HepG2 (cell line): ENCODE measurements at regions not wholly inside any gene's neighbourhood (a gene's known extent, or its start where the extent isn't known, plus 50 kb on each side); places are given as distances from the start of the nearest gene placed in this dataset.

Experiments used
- ARNT2 ChIP-seq: sonication (generic); formaldehyde crosslinking; IDR thresholded peaks from 2 replicates; pipeline ENCODE4 v1.8.0; 2022; ENCODE audit warnings: mild to moderate bottlenecking, low read depth, missing genetic modification reagents, moderate library complexity
- CHD2 ChIP-seq: IDR thresholded peaks from 2 replicates; pipeline ENCODE4 v1.6.1; 2011; ENCODE audit warnings: low read depth, low read length, improper control_type of control experiment
- ELF3 ChIP-seq: IDR thresholded peaks from 2 replicates; pipeline ENCODE4 v1.6.1; 2016; ENCODE audit warnings: missing genetic modification reagents, missing compliant biosample characterization
- FOXO1 ChIP-seq: sonication (generic); formaldehyde crosslinking; IDR thresholded peaks from 2 replicates; pipeline ENCODE4 v1.4.0; 2020; ENCODE audit warnings: missing genetic modification reagents
- HHEX ChIP-seq: IDR thresholded peaks from 2 replicates; pipeline ENCODE4 v1.6.1; 2016; ENCODE audit warnings: control low read depth
- HMG20B ChIP-seq: conservative IDR thresholded peaks from 2 replicates; pipeline ENCODE4 v1.6.1; 2016; ENCODE audit warnings: missing genetic modification reagents, missing compliant biosample characterization
- HOXA5 ChIP-seq: sonication (generic); formaldehyde crosslinking; IDR thresholded peaks from 2 replicates; pipeline ENCODE4 v1.4.0; 2020; ENCODE audit warnings: missing genetic modification reagents
- KLF6 ChIP-seq: IDR thresholded peaks from 2 replicates; pipeline ENCODE4 v1.8.0; 2016; ENCODE audit warnings: missing biosample characterization, missing genetic modification reagents
- MTA1 ChIP-seq: sonication (generic); formaldehyde crosslinking; IDR thresholded peaks from 2 replicates; pipeline ENCODE4 v1.4.0; 2020; ENCODE audit warnings: missing genetic modification reagents, mild to moderate bottlenecking, borderline replicate concordance
- NR3C1 ChIP-seq: sonication (generic); formaldehyde crosslinking; IDR thresholded peaks from 2 replicates; pipeline ENCODE4 v1.4.0; 2020; ENCODE audit warnings: missing genetic modification reagents
- PPARG ChIP-seq: conservative IDR thresholded peaks from 2 replicates; pipeline ENCODE4 v1.6.1; 2016; ENCODE audit warnings: missing biosample characterization, missing genetic modification reagents
- RCOR2 ChIP-seq: IDR thresholded peaks from 2 replicates; pipeline ENCODE4 v1.6.1; 2016; ENCODE audit warnings: missing biosample characterization, missing genetic modification reagents
- RFXAP ChIP-seq: sonication (generic); formaldehyde crosslinking; IDR thresholded peaks from 2 replicates; pipeline ENCODE4 v1.4.0; 2020; ENCODE audit warnings: missing genetic modification reagents, borderline replicate concordance
- SIN3A ChIP-seq: IDR thresholded peaks from 2 replicates; pipeline ENCODE4 v1.6.1; 2011; ENCODE audit warnings: low read depth, mild to moderate bottlenecking, control low read depth, low read length, borderline replicate concordance
- SOX5 ChIP-seq: IDR thresholded peaks from 2 replicates; pipeline ENCODE4 v1.6.1; 2016; ENCODE audit warnings: borderline replicate concordance
- SP5 ChIP-seq: IDR thresholded peaks from 2 replicates; pipeline ENCODE4 v1.6.1; 2016; ENCODE audit warnings: low read depth, borderline replicate concordance
- TCF12 ChIP-seq, 2 experiments: fragments of 450-650 bp in 1 of 2; sonication (generic) in 1 of 2; formaldehyde crosslinking in 1 of 2; IDR thresholded peaks; 2 replicates each; pipeline versions ENCODE4 v1.6.1 to v1.8.0; 2017 to 2022; ENCODE audit warnings: antibody characterized with exemption in 1 of 2, mild to moderate bottlenecking in 1 of 2, missing genetic modification reagents in 1 of 2, moderate library complexity in 1 of 2
- ZFAT ChIP-seq: sonication (generic); formaldehyde crosslinking; conservative IDR thresholded peaks from 2 replicates; pipeline ENCODE4 v1.8.1; 2023; ENCODE audit warnings: missing genetic modification reagents, inconsistent platforms
- ZNF460 ChIP-seq: sonication (generic); formaldehyde crosslinking; IDR thresholded peaks from 2 replicates; pipeline ENCODE4 v1.5.1; 2020; ENCODE audit warnings: missing genetic modification reagents, mild to moderate bottlenecking, borderline replicate concordance
- ZNF530 ChIP-seq: sonication (generic); formaldehyde crosslinking; IDR thresholded peaks from 2 replicates; pipeline ENCODE4 v1.5.0; 2020; ENCODE audit warnings: low read depth, mild to moderate bottlenecking, missing genetic modification reagents
- ZNF614 ChIP-seq: IDR thresholded peaks from 2 replicates; pipeline ENCODE4 v1.6.1; 2018; ENCODE audit warnings: missing biosample characterization, missing genetic modification reagents, inconsistent platforms, borderline replicate concordance
- ZNF660 ChIP-seq: sonication (generic); formaldehyde crosslinking; IDR thresholded peaks from 2 replicates; pipeline ENCODE4 v1.5.1; 2020; ENCODE audit warnings: mild to moderate bottlenecking, low read depth, missing genetic modification reagents, borderline replicate concordance
- ZNF672 ChIP-seq: sonication (generic); formaldehyde crosslinking; IDR thresholded peaks from 2 replicates; pipeline ENCODE4 v1.8.1; 2022; ENCODE audit warnings: missing genetic modification reagents
- ZNF737 ChIP-seq: sonication (generic); formaldehyde crosslinking; IDR thresholded peaks from 2 replicates; pipeline ENCODE4 v1.5.0; 2020; ENCODE audit warnings: missing genetic modification reagents, mild to moderate bottlenecking, borderline replicate concordance
- ZNF782 ChIP-seq: sonication (generic); formaldehyde crosslinking; IDR thresholded peaks from 2 replicates; pipeline ENCODE4 v1.4.0; 2020; ENCODE audit warnings: missing genetic modification reagents, mild to moderate bottlenecking, borderline replicate concordance
- TF ChIP-seq, protein P1 (sequence below), 2 experiments: IDR thresholded peaks; 2 replicates each; pipeline ENCODE4 v1.6.1; 2011 to 2012; ENCODE audit warnings: low read length in 2 of 2, borderline replicate concordance in 1 of 2, low read depth in 1 of 2, mild to moderate bottlenecking in 1 of 2, moderate library complexity in 1 of 2
- TF ChIP-seq, protein P2 (sequence below): sonication (generic); formaldehyde crosslinking; IDR thresholded peaks from 2 replicates; pipeline ENCODE4 v1.5.0; 2020; ENCODE audit warnings: missing genetic modification reagents

DNA sequence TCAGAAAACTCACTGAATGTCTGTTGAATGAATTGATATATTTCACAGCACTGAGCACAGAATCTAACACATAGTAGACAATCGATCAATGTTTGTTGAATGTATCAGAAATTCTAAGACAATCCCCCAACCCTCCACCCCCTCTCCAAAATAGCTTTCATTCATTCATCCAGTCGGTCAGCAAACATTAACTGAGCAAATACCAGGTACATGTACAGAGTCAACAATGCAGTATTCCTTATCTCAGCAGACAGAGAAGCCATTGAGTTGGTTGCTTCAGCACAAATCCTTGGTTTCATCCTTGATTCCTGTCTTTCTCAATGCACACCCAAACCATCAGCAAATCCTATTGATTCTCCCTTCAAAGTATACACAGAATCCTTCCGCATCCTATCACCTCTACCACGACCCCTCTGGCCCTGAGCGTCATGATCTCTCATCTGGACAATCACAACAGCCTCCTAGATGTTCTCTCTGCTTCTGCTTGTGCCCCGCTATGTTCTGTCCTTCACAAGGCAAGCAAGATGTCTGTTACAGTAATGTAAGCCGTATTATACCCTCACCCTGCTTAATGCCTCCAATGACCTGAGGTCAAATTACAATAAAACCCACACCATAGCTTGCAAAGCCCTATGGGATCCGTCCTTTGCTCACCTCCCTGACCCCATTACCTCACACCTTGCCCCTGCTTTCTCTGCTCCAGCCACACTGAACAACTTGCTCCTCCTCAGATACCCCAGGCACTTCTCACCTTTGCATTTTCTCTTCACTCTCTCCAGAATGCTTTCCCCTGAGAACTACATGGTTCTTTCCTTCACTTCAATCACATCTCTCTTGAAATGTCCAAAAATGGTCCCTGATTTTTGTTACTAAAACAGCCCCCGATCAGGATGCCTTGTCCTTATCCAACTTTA is 738.1 kb upstream of the TBX3 start (continued):
- TF ChIP-seq, protein P1, sequence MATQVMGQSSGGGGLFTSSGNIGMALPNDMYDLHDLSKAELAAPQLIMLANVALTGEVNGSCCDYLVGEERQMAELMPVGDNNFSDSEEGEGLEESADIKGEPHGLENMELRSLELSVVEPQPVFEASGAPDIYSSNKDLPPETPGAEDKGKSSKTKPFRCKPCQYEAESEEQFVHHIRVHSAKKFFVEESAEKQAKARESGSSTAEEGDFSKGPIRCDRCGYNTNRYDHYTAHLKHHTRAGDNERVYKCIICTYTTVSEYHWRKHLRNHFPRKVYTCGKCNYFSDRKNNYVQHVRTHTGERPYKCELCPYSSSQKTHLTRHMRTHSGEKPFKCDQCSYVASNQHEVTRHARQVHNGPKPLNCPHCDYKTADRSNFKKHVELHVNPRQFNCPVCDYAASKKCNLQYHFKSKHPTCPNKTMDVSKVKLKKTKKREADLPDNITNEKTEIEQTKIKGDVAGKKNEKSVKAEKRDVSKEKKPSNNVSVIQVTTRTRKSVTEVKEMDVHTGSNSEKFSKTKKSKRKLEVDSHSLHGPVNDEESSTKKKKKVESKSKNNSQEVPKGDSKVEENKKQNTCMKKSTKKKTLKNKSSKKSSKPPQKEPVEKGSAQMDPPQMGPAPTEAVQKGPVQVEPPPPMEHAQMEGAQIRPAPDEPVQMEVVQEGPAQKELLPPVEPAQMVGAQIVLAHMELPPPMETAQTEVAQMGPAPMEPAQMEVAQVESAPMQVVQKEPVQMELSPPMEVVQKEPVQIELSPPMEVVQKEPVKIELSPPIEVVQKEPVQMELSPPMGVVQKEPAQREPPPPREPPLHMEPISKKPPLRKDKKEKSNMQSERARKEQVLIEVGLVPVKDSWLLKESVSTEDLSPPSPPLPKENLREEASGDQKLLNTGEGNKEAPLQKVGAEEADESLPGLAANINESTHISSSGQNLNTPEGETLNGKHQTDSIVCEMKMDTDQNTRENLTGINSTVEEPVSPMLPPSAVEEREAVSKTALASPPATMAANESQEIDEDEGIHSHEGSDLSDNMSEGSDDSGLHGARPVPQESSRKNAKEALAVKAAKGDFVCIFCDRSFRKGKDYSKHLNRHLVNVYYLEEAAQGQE (IDR thresholded peaks at IDR 0.05; ENCODE audit: borderline replicate concordance in 1 of 2, low read depth in 1 of 2, low read length in 2 of 2) = peak in 1 of 2 experiments; percentile 67; a peak in 2 of 4 replicates
- TF ChIP-seq ZNF782 (CRISPR knock-in tag) (no peak), ZNF660 (CRISPR knock-in tag) (no peak), PPARG (peak; percentile 80; the same call in 1 of the 2 replicates), ZNF460 (CRISPR knock-in tag) (no peak; the same call in 1 of the 2 replicates), SP5 (CRISPR knock-in tag) (peak; percentile 88), ZFAT (no peak), MTA1 (peak; percentile 24; the same call in 1 of the 2 replicates), ZNF737 (no peak), FOXO1 (CRISPR knock-in tag) (peak; percentile 98), ELF3 (CRISPR knock-in tag) (peak; percentile 93), SIN3A (no peak), SOX5 (peak; percentile 93), ARNT2 (CRISPR knock-in tag) (0 out of 2 replicates have a peak, but pooled peaks have one; percentile 33), HHEX (CRISPR knock-in tag) (peak; percentile 82), ZNF672 (no peak), HMG20B (CRISPR knock-in tag) (peak; percentile 93), KLF6 (no peak), TCF12 (IDR thresholded peaks at IDR 0.05) (no peak), TCF12 (CRISPR knock-in tag; IDR thresholded peaks at IDR 0.05) (peak; percentile 94; the same call in 1 of the 2 replicates), RCOR2 (peak; percentile 96), ZNF530 (CRISPR knock-in tag) (no peak), RFXAP (CRISPR knock-in tag) (0 out of 2 replicates have a peak, but pooled peaks have one; percentile 52), CHD2 (no peak), HOXA5 (CRISPR knock-in tag) (peak; percentile 52; the same call in 1 of the 2 replicates), ZNF614 (CRISPR knock-in tag) (peak; percentile 73; the same call in 1 of the 2 replicates), NR3C1 (CRISPR knock-in tag) (no peak)
- TF ChIP-seq, protein P2, sequence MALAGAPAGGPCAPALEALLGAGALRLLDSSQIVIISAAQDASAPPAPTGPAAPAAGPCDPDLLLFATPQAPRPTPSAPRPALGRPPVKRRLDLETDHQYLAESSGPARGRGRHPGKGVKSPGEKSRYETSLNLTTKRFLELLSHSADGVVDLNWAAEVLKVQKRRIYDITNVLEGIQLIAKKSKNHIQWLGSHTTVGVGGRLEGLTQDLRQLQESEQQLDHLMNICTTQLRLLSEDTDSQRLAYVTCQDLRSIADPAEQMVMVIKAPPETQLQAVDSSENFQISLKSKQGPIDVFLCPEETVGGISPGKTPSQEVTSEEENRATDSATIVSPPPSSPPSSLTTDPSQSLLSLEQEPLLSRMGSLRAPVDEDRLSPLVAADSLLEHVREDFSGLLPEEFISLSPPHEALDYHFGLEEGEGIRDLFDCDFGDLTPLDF = no peak
